GM13977 (cell line): ENCODE measurements at regions not wholly inside any gene's neighbourhood (a gene's known extent, or its start where the extent isn't known, plus 50 kb on each side); places are given as distances from the start of the nearest gene placed in this dataset.

Experiments
- DNase-seq: peaks from one replicate; pipeline ENCODE4 v3.0.0; 2012; ENCODE audit warnings: low spot score
- in situ Hi-C: fragments of 300-500 bp; cut with MboI; formaldehyde crosslinking; loops from one replicate; pipeline ENCODE4 v1.12.0; 2022; ENCODE audit warnings: low sequenced_read_pairs, low pct_unique_long_range_greater_than_20kb, mixed read lengths, inconsistent platforms; ENCODE audit not compliant: unreplicated experiment
- TF ChIP-seq, protein P1 (sequence below): IDR thresholded peaks from 2 replicates; pipeline ENCODE4 v1.5.1; 2012; ENCODE audit warnings: mild to moderate bottlenecking, control low read depth; ENCODE audit not compliant: insufficient read depth; ENCODE audit errors: extremely low read depth, missing control alignments

DNA sequence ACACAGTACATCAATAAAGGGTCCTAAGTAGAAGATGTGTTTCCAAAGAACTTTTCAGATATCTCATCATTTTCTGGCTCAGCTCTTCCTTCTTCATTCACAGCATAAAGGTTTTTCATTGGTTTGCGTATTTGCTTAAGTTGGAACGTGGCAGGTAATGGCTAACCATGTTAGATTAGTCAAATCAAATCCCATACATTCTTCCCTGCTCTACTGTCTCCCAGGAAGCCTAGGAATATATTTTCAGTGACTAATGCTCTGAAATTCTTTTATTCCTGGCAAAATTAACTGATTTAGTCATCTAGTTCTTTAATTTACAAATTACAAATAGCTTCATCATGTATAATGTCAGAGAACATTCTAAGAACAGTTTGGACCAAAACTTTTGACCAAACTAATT is 99.6 kb upstream of the TMEM161B start:
- TF ChIP-seq, protein P1, sequence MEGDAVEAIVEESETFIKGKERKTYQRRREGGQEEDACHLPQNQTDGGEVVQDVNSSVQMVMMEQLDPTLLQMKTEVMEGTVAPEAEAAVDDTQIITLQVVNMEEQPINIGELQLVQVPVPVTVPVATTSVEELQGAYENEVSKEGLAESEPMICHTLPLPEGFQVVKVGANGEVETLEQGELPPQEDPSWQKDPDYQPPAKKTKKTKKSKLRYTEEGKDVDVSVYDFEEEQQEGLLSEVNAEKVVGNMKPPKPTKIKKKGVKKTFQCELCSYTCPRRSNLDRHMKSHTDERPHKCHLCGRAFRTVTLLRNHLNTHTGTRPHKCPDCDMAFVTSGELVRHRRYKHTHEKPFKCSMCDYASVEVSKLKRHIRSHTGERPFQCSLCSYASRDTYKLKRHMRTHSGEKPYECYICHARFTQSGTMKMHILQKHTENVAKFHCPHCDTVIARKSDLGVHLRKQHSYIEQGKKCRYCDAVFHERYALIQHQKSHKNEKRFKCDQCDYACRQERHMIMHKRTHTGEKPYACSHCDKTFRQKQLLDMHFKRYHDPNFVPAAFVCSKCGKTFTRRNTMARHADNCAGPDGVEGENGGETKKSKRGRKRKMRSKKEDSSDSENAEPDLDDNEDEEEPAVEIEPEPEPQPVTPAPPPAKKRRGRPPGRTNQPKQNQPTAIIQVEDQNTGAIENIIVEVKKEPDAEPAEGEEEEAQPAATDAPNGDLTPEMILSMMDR: no peak
- no peak for DNase-seq
- in situ Hi-C loops: no loop called here

DNA sequence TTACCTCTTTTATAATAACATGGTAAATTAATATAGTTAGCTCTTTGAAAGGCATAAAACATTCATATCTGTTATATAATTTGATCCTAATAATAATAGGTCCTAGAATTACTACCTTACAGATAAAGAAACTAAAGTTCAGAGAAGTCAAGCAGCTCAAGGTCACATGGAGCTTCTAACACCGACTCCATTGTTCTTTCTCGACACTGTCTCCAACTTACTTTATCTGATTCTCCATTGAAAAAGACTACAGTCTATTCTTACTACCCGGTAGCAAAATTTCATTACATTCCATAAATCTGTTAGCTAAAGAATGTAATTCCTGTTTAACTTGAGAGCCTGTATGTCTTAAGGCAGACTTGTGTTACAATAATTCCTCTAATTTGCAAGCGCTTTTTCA is 96.3 kb upstream of the TMEM161B start:
- TF ChIP-seq, protein P1: no peak
- DNase-seq: no peak
- in situ Hi-C loops: no loop called here

DNA sequence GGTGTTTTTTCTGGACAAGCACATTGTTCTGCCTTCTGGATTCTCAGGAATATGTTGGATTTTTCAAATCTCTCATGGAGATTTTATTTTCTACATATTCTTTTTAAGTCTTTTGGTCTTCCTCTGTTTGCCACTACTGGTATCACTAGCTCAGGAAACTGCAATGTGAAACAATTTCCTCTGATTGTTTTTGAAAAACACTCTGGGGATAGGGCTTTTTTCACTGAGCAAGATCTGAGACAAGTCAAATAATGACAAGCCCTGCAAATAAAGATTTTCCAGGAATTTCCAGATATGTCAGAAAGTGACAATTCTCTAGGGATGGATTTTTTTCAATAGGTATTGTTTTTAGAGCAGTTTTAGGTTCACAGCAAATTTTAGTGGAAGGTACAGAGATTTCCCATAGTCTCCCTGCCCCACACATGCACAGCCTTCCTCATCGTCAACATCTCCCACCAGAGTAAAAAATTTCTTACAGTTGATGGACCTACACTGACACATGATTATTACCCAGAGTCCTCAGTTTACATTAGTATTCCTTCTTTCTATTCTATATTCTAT is 86.9 kb upstream of the TMEM161B start:
- in situ Hi-C loops: no loop called here
- DNase-seq: no peak
- TF ChIP-seq, protein P1: no peak

DNA sequence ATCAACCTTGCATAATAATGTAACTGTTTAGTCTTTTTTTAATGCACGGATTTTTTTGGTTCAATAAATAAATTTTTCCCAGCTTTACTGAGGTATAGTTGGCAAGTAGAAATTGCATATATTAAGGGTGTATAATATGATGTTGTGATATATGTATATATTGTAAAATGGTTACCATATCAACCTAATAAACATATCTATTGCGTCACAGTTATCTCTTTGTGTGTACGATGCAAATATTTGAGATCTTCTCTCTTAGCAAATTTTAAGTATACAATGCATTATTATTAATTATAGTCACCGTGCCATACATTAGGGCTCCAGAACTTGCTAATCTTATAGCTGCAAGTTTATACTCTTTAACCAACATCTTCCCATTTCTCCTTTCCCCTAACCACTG is 57.2 kb upstream of the TMEM161B start:
- TF ChIP-seq, protein P1: no peak
- in situ Hi-C loops: no loop called here
- no peak for DNase-seq

DNA sequence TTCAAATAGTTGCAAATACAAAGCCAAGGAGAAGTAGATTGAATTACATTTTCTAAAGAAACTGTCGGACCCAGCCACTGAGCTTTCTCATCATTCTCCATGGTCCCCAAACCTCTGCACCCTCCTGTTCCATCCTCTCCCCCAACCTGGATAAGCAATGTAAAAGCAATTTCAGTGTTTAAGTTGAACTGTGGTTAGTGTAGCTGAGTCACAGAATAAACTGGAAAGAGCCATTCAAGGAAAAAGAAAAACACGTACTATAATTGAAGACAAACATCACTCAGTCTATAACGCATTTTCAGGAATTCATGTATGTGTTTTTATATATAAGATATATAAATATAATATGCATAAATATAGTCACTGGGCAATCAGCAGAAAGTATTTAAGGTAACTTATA is 54.1 kb upstream of the TMEM161B start:
- no peak for DNase-seq
- TF ChIP-seq, protein P1: no peak
- in situ Hi-C loops: no loop called here
